ENCODE measurements at regions not wholly inside any gene's neighbourhood (a gene's known extent, or its start where the extent isn't known, plus 50 kb on each side); places are given as distances from the start of the nearest gene placed in this dataset.
A peak's percentile ranks its signal among the peaks of the same experiment; 100 is the strongest.
"Not testable (repeated sequence)": the region's sequence is repeated elsewhere in the genome, so short reads cannot be mapped to it uniquely, and the experiment has no call there.

DNA sequence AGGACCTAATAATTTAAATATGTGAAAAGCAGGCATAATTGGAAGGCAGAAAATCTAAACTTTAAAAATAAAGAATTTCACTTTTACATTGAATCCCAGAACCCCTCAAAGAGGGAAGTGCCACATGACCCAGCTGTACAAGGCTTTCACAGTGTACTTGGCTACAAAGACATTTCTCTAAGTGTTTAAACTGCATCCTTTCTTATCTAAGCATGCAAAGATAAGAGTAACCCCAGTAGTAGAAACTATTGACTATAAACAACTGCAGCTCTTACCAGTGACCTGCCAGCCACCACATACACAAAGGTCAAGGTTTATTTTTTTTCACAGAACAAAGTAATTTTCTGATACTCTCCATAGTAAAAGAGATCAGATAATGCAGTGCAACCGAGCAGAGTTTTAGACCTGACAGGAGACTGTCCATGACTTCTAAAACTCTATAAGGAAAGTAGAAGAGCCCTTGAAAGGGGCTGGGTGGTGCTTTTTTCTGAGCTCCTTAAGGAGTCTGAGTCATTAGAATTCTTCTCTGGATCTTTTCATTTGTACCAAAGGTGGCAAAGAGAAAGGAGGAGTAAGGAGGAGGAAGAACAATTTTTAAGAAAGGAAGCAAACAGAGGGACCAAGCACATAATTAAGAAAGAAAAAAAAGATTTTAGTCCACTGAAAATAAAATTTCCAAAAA, 750.6 kb downstream of the PRIM2 start:
- H3K27me3 ChIP-seq (ENCODE audit: control insufficient read depth, insufficient read depth, low read length); FAIRE-seq; H3K36me3 ChIP-seq (ENCODE audit: control insufficient read depth, insufficient read depth, low read length); DNase-seq (ENCODE audit: low read depth); H3K4me3 ChIP-seq (ENCODE audit: low read depth, low read length): not testable (repeated sequence)

GRCh38 chr6:58073263-58073662, 755.8 kb downstream of the PRIM2 start:
- Histone ChIP-seq H3K36me3 (ENCODE audit: control insufficient read depth, insufficient read depth, low read length) (no peaks in the 10 kb centered on the region), H3K27me3 (ENCODE audit: control insufficient read depth, insufficient read depth, low read length) (no peaks in the 10 kb centered on the region), H3K4me3 (ENCODE audit: low read depth, low read length) (no peak overlapping the region)
- no peak for DNase-seq (ENCODE audit: low read depth)
- TF ChIP-seq CTCF (IDR thresholded peaks at IDR 0.05; ENCODE audit: insufficient read depth, low read length, severe bottlenecking), result no peak
- FAIRE-seq, result no peak

- not testable (repeated sequence) for H3K4me3 ChIP-seq (ENCODE audit: low read depth, low read length); FAIRE-seq; DNase-seq (ENCODE audit: low read depth); H3K36me3 ChIP-seq (ENCODE audit: control insufficient read depth, insufficient read depth, low read length); H3K27me3 ChIP-seq (ENCODE audit: control insufficient read depth, insufficient read depth, low read length)
These were observed 772.6 kb downstream of the PRIM2 start for GRCh38 chr6:58090067-58090466.

DNA sequence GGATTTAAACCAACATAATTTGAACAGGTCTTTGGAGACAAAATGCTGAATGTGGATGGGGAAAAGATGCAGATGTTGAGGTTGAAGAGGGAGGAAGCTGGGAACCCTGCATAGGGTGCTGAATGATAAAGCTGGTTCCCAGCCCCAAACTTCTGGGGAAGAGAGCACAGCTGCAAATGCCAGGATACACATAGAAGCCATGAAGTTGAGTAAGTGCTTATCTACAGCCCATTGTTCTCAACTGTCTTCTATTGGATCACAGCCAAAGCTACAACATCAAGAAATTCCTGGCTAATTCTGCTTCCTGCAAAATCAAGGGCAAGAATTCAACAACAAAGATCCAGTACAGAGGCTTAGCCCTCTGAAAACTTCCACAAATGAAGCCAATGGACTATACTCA, 779.8 kb downstream of the PRIM2 start:
- peak; percentile 55 for FAIRE-seq
- H3K27me3 ChIP-seq (ENCODE audit: control insufficient read depth, insufficient read depth, low read length); H3K4me3 ChIP-seq (ENCODE audit: low read depth, low read length); DNase-seq (ENCODE audit: low read depth); H3K36me3 ChIP-seq (ENCODE audit: control insufficient read depth, insufficient read depth, low read length): not testable (repeated sequence)

GRCh38 chr6:58113960-58114359, 796.5 kb downstream of the PRIM2 start:
- no peak for DNase-seq (ENCODE audit: low read depth)
- H3K4me3 ChIP-seq (ENCODE audit: low read depth, low read length), result no peak overlapping the region
- H3K27me3 ChIP-seq (ENCODE audit: control insufficient read depth, insufficient read depth, low read length), result no peaks in the 10 kb centered on the region
- no peaks in the 10 kb centered on the region for H3K36me3 ChIP-seq (ENCODE audit: control insufficient read depth, insufficient read depth, low read length)
- no peak for TF ChIP-seq CTCF (IDR thresholded peaks at IDR 0.05; ENCODE audit: insufficient read depth, low read length, severe bottlenecking)
- no peak for FAIRE-seq

DNA sequence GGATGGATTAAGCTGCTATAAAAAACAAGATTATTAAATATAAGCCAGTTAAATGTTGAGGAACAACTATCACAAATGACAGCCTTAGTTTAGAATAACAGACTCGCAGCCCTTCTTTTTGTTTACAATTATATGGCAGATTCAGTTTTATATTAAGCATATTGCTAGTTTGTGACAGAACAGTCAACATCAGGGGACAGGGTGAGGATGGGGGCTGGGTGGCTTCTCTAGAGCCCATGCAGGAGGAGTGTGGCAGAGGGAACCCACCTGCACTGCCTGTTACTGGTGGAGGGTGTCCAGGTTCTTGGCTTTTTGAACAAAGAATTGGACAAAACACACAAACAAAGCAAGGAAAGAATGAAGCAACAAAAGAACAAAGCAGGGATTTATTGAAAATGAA, 799.7 kb downstream of the PRIM2 start:
- not testable (repeated sequence) for DNase-seq (ENCODE audit: low read depth); H3K27me3 ChIP-seq (ENCODE audit: control insufficient read depth, insufficient read depth, low read length); H3K36me3 ChIP-seq (ENCODE audit: control insufficient read depth, insufficient read depth, low read length); H3K4me3 ChIP-seq (ENCODE audit: low read depth, low read length); FAIRE-seq

DNA sequence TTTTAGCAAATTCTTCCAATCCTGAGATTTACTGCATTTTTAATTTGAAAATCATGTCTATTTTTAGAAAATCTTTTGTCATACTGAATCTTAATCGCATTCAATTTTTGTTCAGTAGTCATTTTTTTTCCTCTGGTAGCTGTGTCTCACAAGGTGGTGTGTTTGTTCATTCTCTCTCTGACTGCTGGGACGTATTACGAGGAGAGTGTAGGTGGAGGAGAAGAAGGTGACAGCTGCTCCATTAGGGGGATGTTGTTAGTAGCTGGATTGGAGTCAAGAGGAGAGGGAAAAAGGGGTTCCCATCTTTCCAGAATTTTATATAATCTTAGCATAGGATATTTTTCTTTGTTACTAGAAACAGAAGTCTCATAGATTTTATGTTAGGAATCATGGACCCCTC, 804.2 kb downstream of the PRIM2 start:
- H3K27me3 ChIP-seq (ENCODE audit: control insufficient read depth, insufficient read depth, low read length); DNase-seq (ENCODE audit: low read depth); H3K36me3 ChIP-seq (ENCODE audit: control insufficient read depth, insufficient read depth, low read length); H3K4me3 ChIP-seq (ENCODE audit: low read depth, low read length); FAIRE-seq: not testable (repeated sequence)

GRCh38 chr6:58123770-58124169, 806.3 kb downstream of the PRIM2 start:
- H3K4me3 ChIP-seq (ENCODE audit: low read depth, low read length); H3K36me3 ChIP-seq (ENCODE audit: control insufficient read depth, insufficient read depth, low read length); DNase-seq (ENCODE audit: low read depth); H3K27me3 ChIP-seq (ENCODE audit: control insufficient read depth, insufficient read depth, low read length); FAIRE-seq: not testable (repeated sequence)

DNA sequence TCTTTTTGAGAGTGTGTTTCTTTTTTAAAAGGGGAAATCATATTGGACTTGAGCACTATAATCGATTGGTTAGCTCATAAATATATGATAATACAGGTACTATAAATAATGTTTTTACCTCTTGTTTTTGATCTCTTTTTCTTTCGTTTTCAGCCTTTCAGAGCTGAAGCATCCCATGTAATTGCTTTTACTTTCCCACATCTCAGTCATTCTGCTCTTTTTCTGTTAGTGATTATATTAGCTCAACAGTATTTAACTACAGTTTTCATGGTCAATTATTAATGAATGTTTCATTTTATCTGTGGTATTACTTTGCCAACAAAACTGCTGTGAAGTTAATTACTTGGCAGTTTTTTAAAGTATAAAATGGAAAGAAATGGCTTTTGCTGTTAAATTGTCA, 811.1 kb downstream of the PRIM2 start:
- H3K27me3 ChIP-seq (ENCODE audit: control insufficient read depth, insufficient read depth, low read length); DNase-seq (ENCODE audit: low read depth); H3K36me3 ChIP-seq (ENCODE audit: control insufficient read depth, insufficient read depth, low read length); FAIRE-seq; H3K4me3 ChIP-seq (ENCODE audit: low read depth, low read length): not testable (repeated sequence)

- FAIRE-seq, result peak; percentile 28
- H3K27me3 ChIP-seq (ENCODE audit: control insufficient read depth, insufficient read depth, low read length); DNase-seq (ENCODE audit: low read depth); H3K36me3 ChIP-seq (ENCODE audit: control insufficient read depth, insufficient read depth, low read length); H3K4me3 ChIP-seq (ENCODE audit: low read depth, low read length): not testable (repeated sequence)
These were observed 811.7 kb downstream of the PRIM2 start for GRCh38 chr6:58129098-58129497.

- not testable (repeated sequence) for FAIRE-seq; H3K4me3 ChIP-seq (ENCODE audit: low read depth, low read length)
These were observed 822.3 kb downstream of the PRIM2 start for GRCh38 chr6:58139746-58140145.

GRCh38 chr6:58171025-58171424, 853.6 kb downstream of the PRIM2 start:
- not testable (repeated sequence) for H3K36me3 ChIP-seq (ENCODE audit: control insufficient read depth, insufficient read depth, low read length); H3K4me3 ChIP-seq (ENCODE audit: low read depth, low read length); FAIRE-seq; H3K27me3 ChIP-seq (ENCODE audit: control insufficient read depth, insufficient read depth, low read length); DNase-seq (ENCODE audit: low read depth)

More at GRCh38 chr6:58139746-58140145, 822.3 kb downstream of the PRIM2 start:
- not testable (repeated sequence) for DNase-seq (ENCODE audit: low read depth); H3K27me3 ChIP-seq (ENCODE audit: control insufficient read depth, insufficient read depth, low read length); H3K36me3 ChIP-seq (ENCODE audit: control insufficient read depth, insufficient read depth, low read length)

- not testable (repeated sequence) for H3K4me3 ChIP-seq (ENCODE audit: low read depth, low read length); H3K36me3 ChIP-seq (ENCODE audit: control insufficient read depth, insufficient read depth, low read length); DNase-seq (ENCODE audit: low read depth); H3K27me3 ChIP-seq (ENCODE audit: control insufficient read depth, insufficient read depth, low read length)
- peak; percentile 68 for FAIRE-seq
These were observed 864.2 kb downstream of the PRIM2 start for GRCh38 chr6:58181557-58182065.

All from bronchial epithelial cell (primary cell).